ENCODE measurements at regions not wholly inside any gene's neighbourhood (a gene's known extent, or its start where the extent isn't known, plus 50 kb on each side); places are given as distances from the start of the nearest gene placed in this dataset.
A peak's percentile ranks its signal among the peaks of the same experiment; 100 is the strongest.

DNA sequence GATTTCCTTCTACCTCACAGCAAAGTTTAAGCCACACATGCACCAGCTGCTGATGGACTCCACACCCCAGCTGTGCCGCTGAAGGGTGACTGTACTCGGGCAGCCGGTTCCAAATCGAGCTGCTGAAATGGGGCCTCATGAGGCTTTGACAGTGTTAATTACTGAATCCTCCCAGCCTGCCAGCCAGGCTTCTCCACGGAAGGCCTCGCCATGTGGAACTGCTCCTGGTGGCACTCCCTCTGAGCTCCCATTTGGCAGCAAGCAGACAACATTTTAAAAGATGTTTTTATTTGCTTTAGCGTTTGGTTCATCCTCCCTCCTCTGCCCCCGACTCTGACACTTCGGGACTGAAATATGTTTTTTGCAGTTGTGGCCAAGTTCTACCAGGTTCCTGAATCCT, 479.4 kb upstream of the MPDZ start (continued):
- TF ChIP-seq FOSL2 (IDR thresholded peaks at IDR 0.05) (no peak), FOSL2 (CRISPR knock-in tag; IDR thresholded peaks at IDR 0.05) (no peak), REST (IDR thresholded peaks at IDR 0.05) (no peak), NR3C1 (IDR thresholded peaks at IDR 0.05) (no peak), RFX5 (IDR thresholded peaks at IDR 0.05) (no peak)
- TF ChIP-seq, protein P1, sequence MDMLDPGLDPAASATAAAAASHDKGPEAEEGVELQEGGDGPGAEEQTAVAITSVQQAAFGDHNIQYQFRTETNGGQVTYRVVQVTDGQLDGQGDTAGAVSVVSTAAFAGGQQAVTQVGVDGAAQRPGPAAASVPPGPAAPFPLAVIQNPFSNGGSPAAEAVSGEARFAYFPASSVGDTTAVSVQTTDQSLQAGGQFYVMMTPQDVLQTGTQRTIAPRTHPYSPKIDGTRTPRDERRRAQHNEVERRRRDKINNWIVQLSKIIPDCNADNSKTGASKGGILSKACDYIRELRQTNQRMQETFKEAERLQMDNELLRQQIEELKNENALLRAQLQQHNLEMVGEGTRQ (IDR thresholded peaks at IDR 0.05): no peak

GRCh38 chr9:13756943-13757342, 477.5 kb upstream of the MPDZ start:
- H3K27ac ChIP-seq: no peak overlapping the region
- ChIA-PET POLR2A (no interaction called here), CTCF (no interaction called here)
- ATAC-seq (no peak), DNase-seq (ENCODE audit: low read depth in 1 of 2, low spot score in 1 of 2) (no peak), FAIRE-seq (no peak)
- WGBS (ENCODE audit: missing lambda C conversion rate): 19% methylated on average over 4 of the region's 4 CpGs
- H3K4me1 ChIP-seq: no peaks in the 10 kb centered on the region
- TF ChIP-seq ELK1 (IDR thresholded peaks at IDR 0.05; ENCODE audit: low read depth, low read length): no peak
- TF ChIP-seq FOSB (CRISPR knock-in tag; IDR thresholded peaks at IDR 0.05): no peak
- TF ChIP-seq MAFK (IDR thresholded peaks at IDR 0.05; ENCODE audit: partially characterized antibody): peak; percentile 55
- H3K9me3 ChIP-seq: no peaks in the 10 kb centered on the region
- H3K4me2 ChIP-seq: no peak overlapping the region
- H3K4me3 ChIP-seq: no peak overlapping the region

DNA sequence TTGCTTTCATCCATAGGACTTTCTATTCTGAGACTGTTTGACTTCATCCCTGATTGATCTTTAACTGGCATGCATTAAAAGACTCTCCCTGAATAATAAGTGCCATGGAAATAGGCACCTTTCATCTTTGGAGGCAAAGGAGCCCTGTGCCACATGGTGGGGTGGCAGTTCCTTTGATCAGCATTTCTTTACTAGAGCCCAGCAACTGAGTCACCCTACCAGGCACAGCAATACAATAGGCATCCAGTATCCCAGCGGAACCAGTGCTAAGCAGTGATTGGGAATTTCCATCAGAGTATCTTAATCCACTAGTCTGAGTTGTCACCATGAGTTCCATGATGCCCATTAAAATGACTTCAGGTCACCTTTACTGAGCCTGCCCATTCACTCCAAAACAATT, 476.1 kb upstream of the MPDZ start:
- no peak overlapping the region for H3K4me3 ChIP-seq
- CTCF ChIA-PET: no interaction called here
- DNase-seq (ENCODE audit: low read depth in 1 of 2, low spot score in 1 of 2): no peak
- no peak overlapping the region for H3K4me2 ChIP-seq
- no peaks in the 10 kb centered on the region for H3K9me3 ChIP-seq
- 86% methylated on average over 1 of the region's 1 CpG for WGBS (ENCODE audit: missing lambda C conversion rate)
- no peak for ATAC-seq
- H3K27ac ChIP-seq: no peak overlapping the region
- FAIRE-seq: no peak
- no peaks in the 10 kb centered on the region for H3K4me1 ChIP-seq
- TF ChIP-seq POLR2A (IDR thresholded peaks at IDR 0.05; ENCODE audit: low read length): no peak
- no peak for TF ChIP-seq PHF8 (IDR thresholded peaks at IDR 0.05; ENCODE audit: borderline replicate concordance, low read depth)
- TF ChIP-seq MYC (IDR thresholded peaks at IDR 0.05; ENCODE audit: borderline replicate concordance, low read length): no peak
- TF ChIP-seq JUN (IDR thresholded peaks at IDR 0.05): no peak
- no peak for TF ChIP-seq FOSL2 (IDR thresholded peaks at IDR 0.05)
- no peak for TF ChIP-seq FOSL2 (CRISPR knock-in tag; IDR thresholded peaks at IDR 0.05)
- TF ChIP-seq FOXS1 (CRISPR knock-in tag; IDR thresholded peaks at IDR 0.05): no peak
- no peak for TF ChIP-seq CTCF (IDR thresholded peaks at IDR 0.05)
- no peak for TF ChIP-seq CEBPB (IDR thresholded peaks at IDR 0.05)
- TF ChIP-seq PBX3 (IDR thresholded peaks at IDR 0.05): no peak
- POLR2A ChIA-PET: no interaction called here

All from A549 (cell line).